NCI-H2196 (cell line): ENCODE measurements at regions not wholly inside any gene's neighbourhood (a gene's known extent, or its start where the extent isn't known, plus 50 kb on each side); places are given as distances from the start of the nearest gene placed in this dataset.

Experiments used
- DNase-seq: peaks from one replicate; lab custom pipeline; 2025; ENCODE audit not compliant: unreplicated experiment; lab: John Stamatoyannopoulos, UW

GRCh38 chr11:112732031-112732430 lies 229.2 kb upstream of the NCAM1 start:
- no peak for DNase-seq

GRCh38 chr11:112734207-112734606 lies 227.0 kb upstream of the NCAM1 start:
- DNase-seq = no peak

GRCh38 chr11:112735470-112735869 lies 225.8 kb upstream of the NCAM1 start:
- no peak for DNase-seq

GRCh38 chr11:112744041-112744440 lies 217.2 kb upstream of the NCAM1 start:
- DNase-seq = peak; percentile 85

GRCh38 chr11:112745973-112746372 lies 215.2 kb upstream of the NCAM1 start:
- no peak for DNase-seq

- DNase-seq = no peak
These were observed 213.0 kb upstream of the NCAM1 start for GRCh38 chr11:112748252-112748651.

- no peak for DNase-seq
These were observed 212.3 kb upstream of the NCAM1 start for GRCh38 chr11:112748713-112749543.

GRCh38 chr11:112751329-112751728 lies 209.9 kb upstream of the NCAM1 start:
- no peak for DNase-seq

- no peak for DNase-seq
These were observed 209.4 kb upstream of the NCAM1 start for GRCh38 chr11:112751772-112752171.

GRCh38 chr11:112752563-112752962 lies 208.7 kb upstream of the NCAM1 start:
- no peak for DNase-seq

- DNase-seq = no peak
These were observed 207.5 kb upstream of the NCAM1 start for GRCh38 chr11:112753706-112754105.

GRCh38 chr11:112759418-112759817 lies 201.8 kb upstream of the NCAM1 start:
- DNase-seq = no peak

GRCh38 chr11:112760396-112761059 lies 200.7 kb upstream of the NCAM1 start:
- DNase-seq = no peak

- no peak for DNase-seq
These were observed 199.1 kb upstream of the NCAM1 start for GRCh38 chr11:112761911-112762706.

- no peak for DNase-seq
These were observed 198.5 kb upstream of the NCAM1 start for GRCh38 chr11:112762707-112763090.

- no peak for DNase-seq
These were observed 195.9 kb upstream of the NCAM1 start for GRCh38 chr11:112765337-112765736.

GRCh38 chr11:112769170-112769569 lies 192.1 kb upstream of the NCAM1 start:
- peak; percentile 31 for DNase-seq

- no peak for DNase-seq
These were observed 191.6 kb upstream of the NCAM1 start for GRCh38 chr11:112769584-112769983.

- DNase-seq = no peak
These were observed 191.2 kb upstream of the NCAM1 start for GRCh38 chr11:112770033-112770432.

GRCh38 chr11:112770487-112770886 lies 190.7 kb upstream of the NCAM1 start:
- DNase-seq = no peak

GRCh38 chr11:112771851-112772250 lies 189.4 kb upstream of the NCAM1 start:
- DNase-seq = no peak

- DNase-seq = no peak
These were observed 188.0 kb upstream of the NCAM1 start for GRCh38 chr11:112773264-112773663.
